SK-N-SH (cell line): ENCODE measurements at regions not wholly inside any gene's neighbourhood (a gene's known extent, or its start where the extent isn't known, plus 50 kb on each side); places are given as distances from the start of the nearest gene placed in this dataset.

Experiments
- EZH2phosphoT487 ChIP-seq: fragments of 200-600 bp; sonication (generic); IDR thresholded peaks from 2 replicates; pipeline ENCODE4 v1.6.1; 2017; ENCODE audit warnings: low read depth, mixed run types, mild to moderate bottlenecking, antibody characterized with exemption, moderate library complexity, borderline replicate concordance
- FOSL2 ChIP-seq: IDR thresholded peaks from 2 replicates; pipeline ENCODE4 v1.4.0; 2012; ENCODE audit warnings: low read depth, mild to moderate bottlenecking, moderate library complexity, borderline replicate concordance
- GABPA ChIP-seq: IDR thresholded peaks from 2 replicates; pipeline ENCODE4 v1.4.0; 2012; ENCODE audit warnings: low read depth, mild to moderate bottlenecking
- MEF2A ChIP-seq: IDR thresholded peaks from 2 replicates; pipeline ENCODE4 v1.4.0; 2012; ENCODE audit warnings: low read depth, borderline replicate concordance
- MXI1 ChIP-seq: IDR thresholded peaks from 2 replicates; pipeline ENCODE4 v1.6.1; 2012; ENCODE audit warnings: mild to moderate bottlenecking, low read depth, low read length, improper control_type of control experiment
- NFIC ChIP-seq: IDR thresholded peaks from 2 replicates; pipeline ENCODE4 v1.4.0; 2012; ENCODE audit warnings: borderline replicate concordance
- RAD21 ChIP-seq: IDR thresholded peaks from 2 replicates; pipeline ENCODE4 v1.6.1; 2012; ENCODE audit warnings: mild to moderate bottlenecking, low read length
- RXRA ChIP-seq: IDR thresholded peaks from 2 replicates; pipeline ENCODE4 v1.4.0; 2012; ENCODE audit warnings: low read depth, mild to moderate bottlenecking, borderline replicate concordance
- SIN3A ChIP-seq: IDR thresholded peaks from 2 replicates; pipeline ENCODE4 v1.6.1; 2012; ENCODE audit warnings: low read depth, mild to moderate bottlenecking, low read length, moderate library complexity, borderline replicate concordance
- SMC3 ChIP-seq: IDR thresholded peaks from 2 replicates; pipeline ENCODE4 v1.6.1; 2012; ENCODE audit warnings: low read depth, low read length, improper control_type of control experiment
- TEAD4 ChIP-seq: IDR thresholded peaks from 2 replicates; pipeline ENCODE4 v1.4.0; 2012; ENCODE audit warnings: mild to moderate bottlenecking, borderline replicate concordance; ENCODE audit not compliant: insufficient read depth
- TF ChIP-seq, protein P1 (sequence below): fragments of 200-600 bp; sonication (generic); IDR thresholded peaks from 2 replicates; pipeline ENCODE4 v1.6.1; 2017; ENCODE audit warnings: antibody characterized with exemption, mild to moderate bottlenecking, moderate library complexity
- TF ChIP-seq, protein P2 (sequence below): IDR thresholded peaks from 2 replicates; pipeline ENCODE4; 2012

DNA sequence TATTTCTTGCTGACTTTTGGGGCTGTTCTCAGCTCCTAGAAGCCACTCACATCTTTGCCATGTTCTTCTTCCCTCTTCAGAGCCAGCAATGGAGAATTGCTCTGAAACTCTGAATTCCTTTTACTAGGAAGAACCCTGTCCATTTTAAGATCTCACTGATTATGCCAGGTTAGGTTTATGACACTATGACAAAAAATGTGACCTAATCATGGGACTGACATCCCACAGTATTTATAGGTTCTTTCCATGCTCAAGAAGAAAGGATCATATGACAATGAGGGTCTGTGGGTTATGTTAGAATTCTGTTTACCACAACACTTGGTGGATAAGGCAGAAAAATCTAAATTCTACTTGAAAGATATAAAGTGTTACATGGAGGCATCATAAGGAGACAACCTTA is 263.3 kb upstream of the CITED2 start:
- TF ChIP-seq, protein P1, sequence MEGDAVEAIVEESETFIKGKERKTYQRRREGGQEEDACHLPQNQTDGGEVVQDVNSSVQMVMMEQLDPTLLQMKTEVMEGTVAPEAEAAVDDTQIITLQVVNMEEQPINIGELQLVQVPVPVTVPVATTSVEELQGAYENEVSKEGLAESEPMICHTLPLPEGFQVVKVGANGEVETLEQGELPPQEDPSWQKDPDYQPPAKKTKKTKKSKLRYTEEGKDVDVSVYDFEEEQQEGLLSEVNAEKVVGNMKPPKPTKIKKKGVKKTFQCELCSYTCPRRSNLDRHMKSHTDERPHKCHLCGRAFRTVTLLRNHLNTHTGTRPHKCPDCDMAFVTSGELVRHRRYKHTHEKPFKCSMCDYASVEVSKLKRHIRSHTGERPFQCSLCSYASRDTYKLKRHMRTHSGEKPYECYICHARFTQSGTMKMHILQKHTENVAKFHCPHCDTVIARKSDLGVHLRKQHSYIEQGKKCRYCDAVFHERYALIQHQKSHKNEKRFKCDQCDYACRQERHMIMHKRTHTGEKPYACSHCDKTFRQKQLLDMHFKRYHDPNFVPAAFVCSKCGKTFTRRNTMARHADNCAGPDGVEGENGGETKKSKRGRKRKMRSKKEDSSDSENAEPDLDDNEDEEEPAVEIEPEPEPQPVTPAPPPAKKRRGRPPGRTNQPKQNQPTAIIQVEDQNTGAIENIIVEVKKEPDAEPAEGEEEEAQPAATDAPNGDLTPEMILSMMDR, result no peak
- TF ChIP-seq SIN3A (no peak), FOSL2 (no peak), SMC3 (no peak), MXI1 (no peak), MEF2A (no peak), RAD21 (no peak), RXRA (no peak), GABPA (no peak), EZH2phosphoT487 (no peak), TEAD4 (no peak), NFIC (no peak)
- TF ChIP-seq, protein P2, sequence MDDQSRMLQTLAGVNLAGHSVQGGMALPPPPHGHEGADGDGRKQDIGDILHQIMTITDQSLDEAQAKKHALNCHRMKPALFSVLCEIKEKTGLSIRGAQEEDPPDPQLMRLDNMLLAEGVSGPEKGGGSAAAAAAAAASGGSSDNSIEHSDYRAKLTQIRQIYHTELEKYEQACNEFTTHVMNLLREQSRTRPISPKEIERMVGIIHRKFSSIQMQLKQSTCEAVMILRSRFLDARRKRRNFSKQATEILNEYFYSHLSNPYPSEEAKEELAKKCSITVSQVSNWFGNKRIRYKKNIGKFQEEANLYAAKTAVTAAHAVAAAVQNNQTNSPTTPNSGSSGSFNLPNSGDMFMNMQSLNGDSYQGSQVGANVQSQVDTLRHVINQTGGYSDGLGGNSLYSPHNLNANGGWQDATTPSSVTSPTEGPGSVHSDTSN, result no peak
